ENCODE measurements at regions not wholly inside any gene's neighbourhood (a gene's known extent, or its start where the extent isn't known, plus 50 kb on each side); places are given as distances from the start of the nearest gene placed in this dataset.
"Not testable (repeated sequence)": the region's sequence is repeated elsewhere in the genome, so short reads cannot be mapped to it uniquely, and the experiment has no call there.

DNA sequence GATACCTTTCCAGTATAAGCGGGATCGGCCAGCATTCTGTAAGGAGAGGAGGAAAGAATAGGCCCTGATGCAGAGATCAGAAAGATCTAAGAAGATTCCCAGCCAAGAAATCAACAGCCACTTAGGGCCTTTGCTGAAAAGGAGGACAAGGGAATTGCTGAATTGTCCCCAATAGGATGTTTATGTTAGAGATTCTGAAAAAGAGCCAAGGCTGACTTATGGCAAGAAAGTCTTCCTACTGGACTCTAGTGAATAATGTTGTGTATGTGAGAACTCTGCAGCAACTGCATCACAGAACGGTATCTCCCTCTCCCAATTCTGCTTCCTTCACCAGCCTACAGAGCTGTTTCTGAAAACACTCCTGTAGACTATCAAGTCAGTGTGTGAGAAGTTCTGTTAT lies 298.0 kb upstream of the CXADR start:
- WGBS = 90% methylated on average over 3 of the region's 3 CpGs
- TF ChIP-seq, protein P1, sequence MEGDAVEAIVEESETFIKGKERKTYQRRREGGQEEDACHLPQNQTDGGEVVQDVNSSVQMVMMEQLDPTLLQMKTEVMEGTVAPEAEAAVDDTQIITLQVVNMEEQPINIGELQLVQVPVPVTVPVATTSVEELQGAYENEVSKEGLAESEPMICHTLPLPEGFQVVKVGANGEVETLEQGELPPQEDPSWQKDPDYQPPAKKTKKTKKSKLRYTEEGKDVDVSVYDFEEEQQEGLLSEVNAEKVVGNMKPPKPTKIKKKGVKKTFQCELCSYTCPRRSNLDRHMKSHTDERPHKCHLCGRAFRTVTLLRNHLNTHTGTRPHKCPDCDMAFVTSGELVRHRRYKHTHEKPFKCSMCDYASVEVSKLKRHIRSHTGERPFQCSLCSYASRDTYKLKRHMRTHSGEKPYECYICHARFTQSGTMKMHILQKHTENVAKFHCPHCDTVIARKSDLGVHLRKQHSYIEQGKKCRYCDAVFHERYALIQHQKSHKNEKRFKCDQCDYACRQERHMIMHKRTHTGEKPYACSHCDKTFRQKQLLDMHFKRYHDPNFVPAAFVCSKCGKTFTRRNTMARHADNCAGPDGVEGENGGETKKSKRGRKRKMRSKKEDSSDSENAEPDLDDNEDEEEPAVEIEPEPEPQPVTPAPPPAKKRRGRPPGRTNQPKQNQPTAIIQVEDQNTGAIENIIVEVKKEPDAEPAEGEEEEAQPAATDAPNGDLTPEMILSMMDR (IDR thresholded peaks at IDR 0.05) = no peak
- TF ChIP-seq POLR2AphosphoS5 (IDR thresholded peaks at IDR 0.05) (no peak), EP300 (IDR thresholded peaks at IDR 0.05) (no peak), POLR2A (IDR thresholded peaks at IDR 0.05) (no peak)
- H3K9me3 ChIP-seq = no peaks in the 10 kb centered on the region
- no peaks in the 10 kb centered on the region for H3K27me3 ChIP-seq
- H3K4me1 ChIP-seq = no peaks in the 10 kb centered on the region
- H3K4me3 ChIP-seq = no peak overlapping the region
- no peak for DNase-seq (ENCODE audit: low spot score in 2 of 2)
- H3K27ac ChIP-seq = no peak overlapping the region
- no peaks in the 10 kb centered on the region for H3K36me3 ChIP-seq

DNA sequence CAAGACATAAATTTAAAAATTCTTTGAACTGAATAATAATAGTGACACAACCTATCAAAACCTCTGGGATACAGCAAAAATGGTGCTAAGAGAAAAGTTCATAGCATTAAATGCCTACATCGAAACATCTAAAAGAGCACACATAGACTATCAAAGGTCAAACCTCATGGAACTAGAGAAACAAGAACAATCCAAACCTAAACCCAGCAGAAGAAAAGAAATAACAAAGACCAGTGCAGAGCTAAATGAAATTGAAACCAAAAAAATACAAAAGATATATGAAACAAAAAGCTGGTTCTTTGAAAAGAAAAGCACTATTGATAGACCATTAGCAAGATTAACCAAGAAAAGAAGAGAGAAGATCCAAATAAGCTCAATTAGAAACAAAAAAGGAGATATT lies 293.8 kb upstream of the CXADR start:
- not testable (repeated sequence) for H3K27ac ChIP-seq; H3K36me3 ChIP-seq; H3K4me3 ChIP-seq; H3K4me1 ChIP-seq; H3K9me3 ChIP-seq; DNase-seq (ENCODE audit: low spot score in 2 of 2); H3K27me3 ChIP-seq
- WGBS = 89% methylated on average over 1 of the region's 1 CpG

DNA sequence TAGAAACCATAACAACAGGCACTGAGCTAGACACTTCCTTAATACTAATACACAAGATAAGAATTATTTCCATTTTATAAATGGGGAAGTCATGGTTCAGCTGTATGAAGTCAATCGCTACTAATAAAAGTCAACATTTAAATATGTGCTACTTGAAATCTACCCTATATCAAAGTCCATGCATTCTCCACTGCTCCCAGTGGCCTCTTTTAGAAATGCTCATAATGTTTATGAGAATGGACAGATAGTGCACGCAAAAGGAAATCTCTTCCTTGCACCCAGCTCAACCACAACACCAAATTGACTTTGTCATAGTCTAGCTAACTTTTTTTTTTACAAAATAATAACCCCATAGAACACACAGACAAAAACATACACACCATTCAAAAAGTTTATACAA lies 281.7 kb upstream of the CXADR start:
- Histone ChIP-seq H3K4me1 (no peaks in the 10 kb centered on the region), H3K36me3 (no peaks in the 10 kb centered on the region), H3K27ac (no peak overlapping the region), H3K9me3 (no peaks in the 10 kb centered on the region), H3K4me3 (no peak overlapping the region), H3K27me3 (no peaks in the 10 kb centered on the region)
- TF ChIP-seq POLR2AphosphoS5 (IDR thresholded peaks at IDR 0.05) (no peak), POLR2A (IDR thresholded peaks at IDR 0.05) (no peak), EP300 (IDR thresholded peaks at IDR 0.05) (no peak)
- TF ChIP-seq, protein P1 (IDR thresholded peaks at IDR 0.05) = no peak
- 90% methylated on average over 2 of the region's 2 CpGs for WGBS
- DNase-seq (ENCODE audit: low spot score in 2 of 2) = no peak

DNA sequence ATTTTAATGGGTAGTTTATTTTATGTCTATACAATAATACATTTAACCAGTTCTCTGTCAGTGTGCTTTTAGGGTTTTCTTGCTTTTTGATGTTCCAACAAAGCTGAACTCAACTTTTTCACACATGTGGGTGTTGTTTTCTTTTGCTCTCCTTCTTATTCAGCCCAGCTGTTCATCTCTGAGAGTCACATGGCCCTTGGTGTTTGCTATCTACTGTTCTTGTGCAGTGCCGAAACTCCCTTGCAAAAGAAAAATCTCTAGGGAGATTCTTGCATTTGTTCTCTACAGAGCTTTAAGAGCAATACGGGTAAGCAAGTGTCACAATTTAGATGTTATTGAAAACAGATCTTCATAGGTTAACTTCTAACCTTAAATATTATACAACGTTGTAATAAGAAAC lies 281.1 kb upstream of the CXADR start:
- H3K36me3 ChIP-seq = no peaks in the 10 kb centered on the region
- H3K27me3 ChIP-seq = no peaks in the 10 kb centered on the region
- no peaks in the 10 kb centered on the region for H3K4me1 ChIP-seq
- DNase-seq (ENCODE audit: low spot score in 2 of 2) = no peak
- H3K27ac ChIP-seq = peak overlapping the region; percentile 7
- no peak overlapping the region for H3K4me3 ChIP-seq
- TF ChIP-seq EP300 (IDR thresholded peaks at IDR 0.05) (no peak), POLR2A (IDR thresholded peaks at IDR 0.05) (no peak), POLR2AphosphoS5 (IDR thresholded peaks at IDR 0.05) (no peak)
- TF ChIP-seq, protein P1 (IDR thresholded peaks at IDR 0.05) = no peak
- H3K9me3 ChIP-seq = no peaks in the 10 kb centered on the region
- 59% methylated on average over 3 of the region's 3 CpGs for WGBS

DNA sequence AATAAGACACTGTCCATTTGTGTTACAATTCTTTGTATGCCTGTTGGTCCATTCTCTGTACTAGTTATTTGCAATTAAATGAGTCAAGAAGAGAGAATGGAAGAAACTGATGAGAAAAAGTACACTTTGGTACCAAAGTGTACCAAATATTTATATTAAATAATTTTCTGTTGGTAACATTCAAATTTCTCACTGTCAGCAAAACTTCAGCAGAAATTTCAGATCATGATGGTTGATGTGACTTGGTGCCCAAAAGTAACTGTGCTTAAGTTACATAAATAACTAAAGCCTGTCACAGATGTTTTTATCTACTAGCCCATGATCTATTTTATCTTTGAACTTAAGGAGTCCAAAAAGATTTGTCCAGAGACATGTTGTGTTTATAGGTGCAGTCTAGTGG lies 274.4 kb upstream of the CXADR start:
- Histone ChIP-seq H3K9me3 (no peaks in the 10 kb centered on the region), H3K4me3 (no peak overlapping the region), H3K27me3 (no peaks in the 10 kb centered on the region), H3K27ac (no peak overlapping the region), H3K36me3 (no peaks in the 10 kb centered on the region), H3K4me1 (no peaks in the 10 kb centered on the region)
- DNase-seq (ENCODE audit: low spot score in 2 of 2) = no peak
- TF ChIP-seq, protein P1 (IDR thresholded peaks at IDR 0.05) = no peak
- TF ChIP-seq EP300 (IDR thresholded peaks at IDR 0.05) (no peak), POLR2AphosphoS5 (IDR thresholded peaks at IDR 0.05) (no peak), POLR2A (IDR thresholded peaks at IDR 0.05) (no peak)

DNA sequence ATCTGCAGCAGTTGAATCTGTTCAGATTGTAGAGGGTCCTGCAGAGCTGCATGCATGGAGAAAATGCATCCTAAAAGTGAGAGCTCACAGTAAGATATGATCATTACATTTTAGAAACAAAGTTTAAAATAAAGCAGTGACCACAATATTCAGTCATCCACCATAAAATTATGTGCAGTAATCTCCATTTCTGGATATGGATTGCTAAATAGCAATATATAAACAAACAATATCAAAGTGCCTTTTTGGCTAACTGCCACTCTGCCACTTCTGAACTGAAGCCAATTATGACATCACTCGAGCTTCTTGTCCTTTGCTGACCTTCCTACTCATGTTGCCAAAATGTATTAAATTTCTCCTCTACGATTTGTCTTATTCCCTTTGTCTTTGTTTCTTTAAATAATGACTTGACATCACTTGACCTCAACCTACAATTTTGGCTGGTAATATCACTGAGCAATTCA lies 262.0 kb upstream of the CXADR start:
- H3K27me3 ChIP-seq = no peaks in the 10 kb centered on the region
- no peak overlapping the region for H3K27ac ChIP-seq
- TF ChIP-seq POLR2AphosphoS5 (IDR thresholded peaks at IDR 0.05) (no peak), EP300 (IDR thresholded peaks at IDR 0.05) (no peak), POLR2A (IDR thresholded peaks at IDR 0.05) (no peak)
- TF ChIP-seq, protein P1 (IDR thresholded peaks at IDR 0.05) = no peak
- no peak overlapping the region for H3K4me3 ChIP-seq
- WGBS = 51% methylated on average over 2 of the region's 2 CpGs
- H3K9me3 ChIP-seq = no peaks in the 10 kb centered on the region
- H3K4me1 ChIP-seq = no peaks in the 10 kb centered on the region
- no peak for DNase-seq (ENCODE audit: low spot score in 2 of 2)
- no peaks in the 10 kb centered on the region for H3K36me3 ChIP-seq

Data from suprapubic skin (tissue), 4 donors.